ENCODE measurements at regions not wholly inside any gene's neighbourhood (a gene's known extent, or its start where the extent isn't known, plus 50 kb on each side); places are given as distances from the start of the nearest gene placed in this dataset.

DNA sequence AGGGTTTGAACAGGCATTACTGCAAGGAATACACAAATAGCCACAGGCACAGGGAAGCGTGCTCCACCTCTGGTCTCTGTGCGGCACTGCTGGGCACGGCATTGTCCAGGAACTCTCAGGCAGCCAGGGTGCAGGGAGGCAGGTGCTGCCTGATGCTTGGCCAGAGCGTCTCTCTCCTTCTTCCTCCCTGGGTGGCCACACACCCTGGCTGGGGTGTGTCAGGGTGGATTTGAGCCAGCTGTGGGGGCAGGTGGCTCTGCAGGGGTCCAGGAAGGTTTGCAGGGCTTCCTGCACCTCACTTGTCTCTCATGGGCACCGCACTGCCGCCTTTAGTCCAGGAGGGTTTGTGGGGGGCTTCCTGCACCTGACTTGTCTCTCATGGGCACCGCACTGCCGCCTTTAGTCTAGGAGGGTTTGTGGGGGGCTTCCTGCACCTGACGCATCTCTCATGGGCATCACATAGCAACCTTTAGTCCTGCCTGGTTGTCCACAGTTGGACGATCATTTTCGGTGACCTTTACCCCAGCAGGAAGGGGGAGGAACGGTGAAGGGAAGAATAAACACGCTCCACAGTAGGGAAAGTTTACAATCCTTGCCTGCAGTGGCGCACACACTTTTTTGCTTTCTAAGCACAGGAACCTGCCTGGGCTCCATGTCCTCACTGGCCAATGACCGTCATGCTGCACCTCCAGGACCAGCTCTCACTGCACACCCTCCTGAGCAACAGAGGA is 332.9 kb downstream of the EIPR1 start:
- Histone ChIP-seq H3K4me1 (ENCODE audit: control insufficient read depth, low read length) (no peaks in the 10 kb centered on the region), H3K36me3 (ENCODE audit: control insufficient read depth, low read length) (no peaks in the 10 kb centered on the region), H3K79me2 (ENCODE audit: control insufficient read depth, low read length) (no peaks in the 10 kb centered on the region), H3K9me3 (ENCODE audit: control insufficient read depth, insufficient read depth, low read length) (no peaks in the 10 kb centered on the region), H3K4me3 (ENCODE audit: low read length) (no peak overlapping the region), H3K4me2 (ENCODE audit: low read length) (no peak overlapping the region), H3K27ac (ENCODE audit: low read depth, low read length) (no peak overlapping the region), H4K20me1 (ENCODE audit: control insufficient read depth, insufficient read depth, low read depth, low read length) (no peaks in the 10 kb centered on the region), H3F3A (ENCODE audit: control insufficient read depth, insufficient read depth) (no peaks in the 10 kb centered on the region), H3K9me2 (replicated peaks; ENCODE audit: control insufficient read depth, low read length) (no peaks in the 10 kb centered on the region), H3K27me3 (ENCODE audit: control insufficient read depth, low read length) (no peaks in the 10 kb centered on the region)
- no peak for TF ChIP-seq EZH2phosphoT487 (IDR thresholded peaks at IDR 0.05; ENCODE audit: borderline replicate concordance, low read length)
- TF ChIP-seq, protein P1, sequence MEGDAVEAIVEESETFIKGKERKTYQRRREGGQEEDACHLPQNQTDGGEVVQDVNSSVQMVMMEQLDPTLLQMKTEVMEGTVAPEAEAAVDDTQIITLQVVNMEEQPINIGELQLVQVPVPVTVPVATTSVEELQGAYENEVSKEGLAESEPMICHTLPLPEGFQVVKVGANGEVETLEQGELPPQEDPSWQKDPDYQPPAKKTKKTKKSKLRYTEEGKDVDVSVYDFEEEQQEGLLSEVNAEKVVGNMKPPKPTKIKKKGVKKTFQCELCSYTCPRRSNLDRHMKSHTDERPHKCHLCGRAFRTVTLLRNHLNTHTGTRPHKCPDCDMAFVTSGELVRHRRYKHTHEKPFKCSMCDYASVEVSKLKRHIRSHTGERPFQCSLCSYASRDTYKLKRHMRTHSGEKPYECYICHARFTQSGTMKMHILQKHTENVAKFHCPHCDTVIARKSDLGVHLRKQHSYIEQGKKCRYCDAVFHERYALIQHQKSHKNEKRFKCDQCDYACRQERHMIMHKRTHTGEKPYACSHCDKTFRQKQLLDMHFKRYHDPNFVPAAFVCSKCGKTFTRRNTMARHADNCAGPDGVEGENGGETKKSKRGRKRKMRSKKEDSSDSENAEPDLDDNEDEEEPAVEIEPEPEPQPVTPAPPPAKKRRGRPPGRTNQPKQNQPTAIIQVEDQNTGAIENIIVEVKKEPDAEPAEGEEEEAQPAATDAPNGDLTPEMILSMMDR (IDR thresholded peaks at IDR 0.05; ENCODE audit: low read depth, low read length, poor library complexity, severe bottlenecking), result no peak

DNA sequence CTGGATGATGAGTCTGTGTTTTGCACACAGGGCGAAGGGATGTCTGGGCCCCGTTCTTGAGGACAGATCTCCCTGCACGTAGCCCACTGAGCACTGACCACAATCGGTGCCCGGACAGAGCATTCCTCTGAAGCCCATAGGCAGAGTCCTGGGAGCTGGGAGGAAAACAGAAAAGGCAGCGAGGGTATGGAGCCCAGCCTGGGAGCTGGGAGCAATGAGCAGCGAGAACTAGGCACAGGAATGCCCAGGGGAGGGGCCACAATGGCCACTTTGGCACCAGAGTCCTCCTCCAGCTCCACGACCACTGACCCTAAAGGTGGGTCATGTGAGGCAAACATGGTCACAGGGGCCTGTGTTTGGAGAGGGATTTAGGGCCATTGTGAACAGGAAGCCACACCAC is 333.9 kb downstream of the EIPR1 start:
- H3K9me3 ChIP-seq (ENCODE audit: control insufficient read depth, insufficient read depth, low read length), result no peaks in the 10 kb centered on the region
- H3K9me2 ChIP-seq (replicated peaks; ENCODE audit: control insufficient read depth, low read length), result no peaks in the 10 kb centered on the region
- no peak overlapping the region for H3K27ac ChIP-seq (ENCODE audit: low read depth, low read length)
- H3K4me1 ChIP-seq (ENCODE audit: control insufficient read depth, low read length), result no peaks in the 10 kb centered on the region
- H3K27me3 ChIP-seq (ENCODE audit: control insufficient read depth, low read length), result no peaks in the 10 kb centered on the region
- no peak for TF ChIP-seq EZH2phosphoT487 (IDR thresholded peaks at IDR 0.05; ENCODE audit: borderline replicate concordance, low read length)
- TF ChIP-seq, protein P1 (IDR thresholded peaks at IDR 0.05; ENCODE audit: low read depth, low read length, poor library complexity, severe bottlenecking), result no peak
- no peak overlapping the region for H3K4me3 ChIP-seq (ENCODE audit: low read length)
- H4K20me1 ChIP-seq (ENCODE audit: control insufficient read depth, insufficient read depth, low read depth, low read length), result no peaks in the 10 kb centered on the region
- no peaks in the 10 kb centered on the region for H3F3A ChIP-seq (ENCODE audit: control insufficient read depth, insufficient read depth)
- H3K4me2 ChIP-seq (ENCODE audit: low read length), result no peak overlapping the region
- no peaks in the 10 kb centered on the region for H3K36me3 ChIP-seq (ENCODE audit: control insufficient read depth, low read length)
- no peaks in the 10 kb centered on the region for H3K79me2 ChIP-seq (ENCODE audit: control insufficient read depth, low read length)

DNA sequence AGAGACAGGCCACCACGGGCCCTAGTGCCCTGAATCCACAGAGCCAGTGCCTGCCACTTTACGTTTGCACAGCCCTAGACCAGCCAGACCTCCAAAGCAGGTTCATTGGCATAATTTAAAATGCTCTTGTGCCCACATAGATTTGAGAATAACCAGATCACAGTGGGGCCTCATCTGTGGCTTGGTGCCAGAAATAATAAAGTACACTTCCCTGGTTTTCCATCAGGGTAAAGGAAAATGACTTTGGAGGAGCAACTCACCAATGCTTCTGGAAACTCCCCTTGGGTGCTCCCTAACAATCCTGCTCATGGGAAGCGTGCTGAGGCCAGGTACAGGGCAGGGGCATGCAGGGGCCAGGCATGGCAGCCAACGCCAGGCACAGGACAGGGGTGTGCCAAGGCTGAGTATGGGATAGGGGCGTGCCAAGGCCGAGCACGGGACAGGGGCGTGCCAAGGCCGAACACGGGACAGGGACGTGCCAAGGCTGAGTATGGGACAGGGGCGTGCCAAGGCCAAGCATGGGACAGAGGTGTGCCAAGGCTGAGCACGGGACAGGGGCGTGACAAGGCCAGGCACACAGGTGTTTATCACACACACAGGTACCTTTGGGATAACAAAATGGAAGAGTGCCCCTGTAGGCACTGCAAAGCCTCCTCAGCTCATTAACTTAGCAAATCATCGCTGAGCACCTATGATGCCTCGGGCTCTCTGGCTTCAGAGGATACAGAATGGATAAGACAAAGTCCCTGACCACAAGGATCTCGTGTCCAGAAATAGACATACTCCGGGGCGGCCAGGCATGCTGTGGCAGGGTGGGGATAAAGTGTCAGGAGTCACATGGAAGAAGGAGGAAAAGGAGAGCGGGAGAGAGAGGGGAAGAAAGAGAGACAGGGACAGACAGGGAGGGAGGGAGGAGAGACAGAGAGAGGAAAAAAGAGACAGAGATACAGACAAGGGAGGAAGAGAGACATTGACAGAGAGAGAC is 334.7 kb downstream of the EIPR1 start:
- Histone ChIP-seq H3K27ac (ENCODE audit: low read depth, low read length) (no peak overlapping the region), H3K9me3 (ENCODE audit: control insufficient read depth, insufficient read depth, low read length) (no peaks in the 10 kb centered on the region)
- no peak for TF ChIP-seq EZH2phosphoT487 (IDR thresholded peaks at IDR 0.05; ENCODE audit: borderline replicate concordance, low read length)
- TF ChIP-seq, protein P1 (IDR thresholded peaks at IDR 0.05; ENCODE audit: low read depth, low read length, poor library complexity, severe bottlenecking), result no peak

More for the DNA sequence above, 334.7 kb downstream of the EIPR1 start:
- no peak overlapping the region for H3K4me2 ChIP-seq (ENCODE audit: low read length)
- H3K27me3 ChIP-seq (ENCODE audit: control insufficient read depth, low read length), result no peaks in the 10 kb centered on the region
- H3K79me2 ChIP-seq (ENCODE audit: control insufficient read depth, low read length), result no peaks in the 10 kb centered on the region
- H3K9me2 ChIP-seq (replicated peaks; ENCODE audit: control insufficient read depth, low read length), result no peaks in the 10 kb centered on the region
- H3F3A ChIP-seq (ENCODE audit: control insufficient read depth, insufficient read depth), result no peaks in the 10 kb centered on the region
- H4K20me1 ChIP-seq (ENCODE audit: control insufficient read depth, insufficient read depth, low read depth, low read length), result no peaks in the 10 kb centered on the region
- no peaks in the 10 kb centered on the region for H3K4me1 ChIP-seq (ENCODE audit: control insufficient read depth, low read length)
- H3K4me3 ChIP-seq (ENCODE audit: low read length), result no peak overlapping the region
- no peaks in the 10 kb centered on the region for H3K36me3 ChIP-seq (ENCODE audit: control insufficient read depth, low read length)

All from DOHH2 (cell line).